ENCODE measurements at regions not wholly inside any gene's neighbourhood (a gene's known extent, or its start where the extent isn't known, plus 50 kb on each side); places are given as distances from the start of the nearest gene placed in this dataset.

DNA sequence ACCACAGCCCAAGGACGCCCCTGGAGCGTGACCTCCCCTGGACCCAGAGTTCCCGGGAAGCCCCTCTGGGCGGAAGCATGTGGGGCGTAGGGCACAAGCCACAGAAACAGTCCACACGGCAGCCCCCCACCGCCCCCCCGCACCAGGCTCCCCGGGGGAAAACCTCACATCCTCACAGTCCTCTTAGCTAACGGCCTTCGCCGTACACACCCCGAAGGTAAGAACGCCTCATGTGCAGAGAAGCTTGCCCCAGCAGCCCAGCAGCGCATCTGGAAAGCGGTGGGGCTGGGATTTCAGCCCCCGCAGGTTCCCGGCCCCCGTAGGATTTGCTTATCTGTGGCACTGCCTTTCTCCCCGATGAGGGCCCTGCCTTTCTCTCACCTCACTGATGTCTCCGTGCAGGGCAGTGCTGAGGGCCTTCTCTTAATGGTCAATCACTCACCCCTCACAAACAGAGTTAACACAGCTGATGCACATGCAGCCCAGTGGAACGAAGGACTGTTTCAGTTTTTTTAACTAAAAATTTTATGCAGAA, 309.2 kb downstream of the BRD1 start:
- TF ChIP-seq, protein P1, sequence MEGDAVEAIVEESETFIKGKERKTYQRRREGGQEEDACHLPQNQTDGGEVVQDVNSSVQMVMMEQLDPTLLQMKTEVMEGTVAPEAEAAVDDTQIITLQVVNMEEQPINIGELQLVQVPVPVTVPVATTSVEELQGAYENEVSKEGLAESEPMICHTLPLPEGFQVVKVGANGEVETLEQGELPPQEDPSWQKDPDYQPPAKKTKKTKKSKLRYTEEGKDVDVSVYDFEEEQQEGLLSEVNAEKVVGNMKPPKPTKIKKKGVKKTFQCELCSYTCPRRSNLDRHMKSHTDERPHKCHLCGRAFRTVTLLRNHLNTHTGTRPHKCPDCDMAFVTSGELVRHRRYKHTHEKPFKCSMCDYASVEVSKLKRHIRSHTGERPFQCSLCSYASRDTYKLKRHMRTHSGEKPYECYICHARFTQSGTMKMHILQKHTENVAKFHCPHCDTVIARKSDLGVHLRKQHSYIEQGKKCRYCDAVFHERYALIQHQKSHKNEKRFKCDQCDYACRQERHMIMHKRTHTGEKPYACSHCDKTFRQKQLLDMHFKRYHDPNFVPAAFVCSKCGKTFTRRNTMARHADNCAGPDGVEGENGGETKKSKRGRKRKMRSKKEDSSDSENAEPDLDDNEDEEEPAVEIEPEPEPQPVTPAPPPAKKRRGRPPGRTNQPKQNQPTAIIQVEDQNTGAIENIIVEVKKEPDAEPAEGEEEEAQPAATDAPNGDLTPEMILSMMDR (IDR thresholded peaks at IDR 0.05): no peak
- TF ChIP-seq POLR2A (IDR thresholded peaks at IDR 0.05): no peak

Measured in esophagus squamous epithelium (tissue), 4 donors.